GM21529 (cell line): ENCODE measurements at regions not wholly inside any gene's neighbourhood (a gene's known extent, or its start where the extent isn't known, plus 50 kb on each side); places are given as distances from the start of the nearest gene placed in this dataset.

Experiments
- ATAC-seq: cut with Tn5 transposase; IDR thresholded peaks from one replicate; pipeline ENCODE4 v1.9.1; 2021; ENCODE audit not compliant: unreplicated experiment

DNA sequence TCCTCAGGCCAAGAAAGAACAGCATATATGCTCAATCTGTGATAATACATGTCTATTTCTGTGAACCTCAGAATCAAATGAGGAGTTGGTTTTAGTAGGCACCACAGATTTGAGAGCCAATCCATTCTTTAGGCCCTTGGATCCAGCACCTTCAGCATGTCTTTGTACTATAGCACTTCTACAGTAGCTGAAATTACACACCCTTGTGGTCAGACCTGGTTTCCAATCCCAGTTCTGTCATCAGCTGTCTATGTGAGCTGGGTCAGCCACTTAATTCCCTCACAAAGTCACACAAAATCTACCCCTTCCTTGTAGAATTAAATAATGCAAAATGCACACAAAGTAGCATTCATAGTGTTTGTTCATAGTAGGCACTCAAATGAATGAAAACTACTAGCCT is 381.3 kb upstream of the LARGE1 start:
- ATAC-seq, result no peak

DNA sequence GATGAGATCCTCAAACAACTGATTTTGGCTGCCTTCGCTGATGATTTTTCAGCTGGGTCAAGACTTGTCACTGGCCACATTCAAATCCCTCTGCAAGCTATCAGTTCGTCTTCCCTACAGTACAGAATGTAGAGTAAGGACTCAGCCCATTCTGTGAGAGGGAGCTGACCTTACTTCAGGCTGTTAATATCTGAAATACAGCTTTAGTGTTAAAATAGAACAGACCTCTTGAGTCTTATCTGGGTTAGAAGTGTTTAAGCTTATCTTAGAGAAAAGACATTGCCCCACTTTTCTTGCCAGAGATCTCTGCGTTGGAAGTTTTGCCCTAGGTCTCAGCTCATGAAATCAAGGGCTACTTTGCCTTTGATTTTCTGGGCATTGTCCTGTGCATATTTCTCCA is 383.4 kb upstream of the LARGE1 start:
- ATAC-seq, result no peak

DNA sequence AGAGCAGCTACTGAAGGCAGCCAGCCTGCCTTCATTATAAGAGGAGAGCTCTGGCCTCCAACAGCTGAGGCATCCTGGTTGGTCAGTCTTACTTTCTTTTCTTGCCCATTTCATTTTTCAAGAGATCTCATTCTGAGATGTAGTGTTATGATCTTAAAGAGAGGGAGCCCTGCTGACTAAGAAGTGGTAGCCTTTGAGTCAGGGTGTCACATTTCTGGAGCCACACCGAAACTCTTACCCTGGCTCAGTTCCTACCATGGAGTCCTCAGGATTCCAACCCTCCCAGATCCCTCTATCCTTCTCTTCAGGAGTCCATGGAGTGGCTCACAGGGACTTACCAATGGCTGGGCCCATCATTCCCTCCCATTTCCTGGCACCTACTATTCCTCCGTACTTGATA is 386.1 kb upstream of the LARGE1 start:
- ATAC-seq, result no peak

DNA sequence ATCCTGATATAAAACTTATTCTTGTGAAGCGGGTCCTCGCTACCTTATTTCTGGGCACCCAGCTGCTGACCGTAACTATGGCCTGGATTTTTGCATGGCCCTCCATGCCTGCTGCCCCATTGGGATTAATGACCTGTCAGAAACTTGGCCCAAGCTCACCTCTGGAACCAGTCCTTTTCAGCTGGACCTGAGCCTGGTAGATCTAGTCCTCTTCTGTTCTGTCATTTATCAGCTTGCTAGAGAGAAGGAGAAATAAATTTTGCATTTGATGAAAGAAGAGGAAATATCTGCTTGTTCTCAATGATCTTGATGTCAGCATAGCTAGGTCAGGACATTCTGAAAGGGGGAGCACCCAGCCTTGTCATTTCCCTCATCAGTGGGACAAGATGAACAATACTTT is 387.8 kb upstream of the LARGE1 start:
- ATAC-seq, result no peak

DNA sequence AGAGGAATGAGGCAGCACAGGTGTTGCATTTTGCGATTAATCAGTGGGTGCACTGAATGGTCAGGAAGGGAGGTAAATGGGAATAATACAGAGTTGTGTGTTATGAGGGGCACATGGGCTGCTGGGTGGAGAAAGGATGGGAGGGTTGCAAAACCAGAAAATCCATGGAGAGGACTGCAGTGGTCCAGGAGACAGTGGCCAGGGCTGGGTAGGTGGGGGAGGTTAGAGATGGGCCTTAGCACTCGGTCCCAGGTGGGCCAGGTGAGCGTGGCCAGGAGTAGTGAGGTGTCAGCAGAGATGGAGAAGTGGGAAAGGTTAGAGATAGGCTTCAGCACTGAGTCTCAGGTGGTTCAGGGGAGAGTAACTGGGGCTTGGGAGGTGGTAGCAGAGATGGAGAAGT is 399.1 kb upstream of the LARGE1 start:
- no peak for ATAC-seq

DNA sequence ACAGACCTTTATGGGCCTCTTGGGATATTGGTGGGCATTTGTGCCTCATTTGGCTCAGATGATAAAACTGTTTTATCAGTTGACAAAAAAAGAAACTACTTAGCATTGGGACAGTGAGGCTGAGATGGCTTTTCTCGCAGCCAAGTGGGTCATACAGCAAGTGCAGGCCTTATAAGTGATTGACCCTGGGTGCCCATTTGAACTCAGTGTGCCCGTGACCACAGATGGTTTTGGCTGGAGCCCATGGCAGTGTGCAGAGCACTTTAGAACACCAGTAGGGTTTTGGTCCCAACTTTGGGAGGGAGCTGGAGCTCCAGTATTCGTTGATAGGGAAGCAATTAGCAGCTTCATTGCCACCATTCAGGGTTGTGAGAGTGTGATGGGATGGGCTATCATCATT is 404.5 kb upstream of the LARGE1 start:
- no peak for ATAC-seq

DNA sequence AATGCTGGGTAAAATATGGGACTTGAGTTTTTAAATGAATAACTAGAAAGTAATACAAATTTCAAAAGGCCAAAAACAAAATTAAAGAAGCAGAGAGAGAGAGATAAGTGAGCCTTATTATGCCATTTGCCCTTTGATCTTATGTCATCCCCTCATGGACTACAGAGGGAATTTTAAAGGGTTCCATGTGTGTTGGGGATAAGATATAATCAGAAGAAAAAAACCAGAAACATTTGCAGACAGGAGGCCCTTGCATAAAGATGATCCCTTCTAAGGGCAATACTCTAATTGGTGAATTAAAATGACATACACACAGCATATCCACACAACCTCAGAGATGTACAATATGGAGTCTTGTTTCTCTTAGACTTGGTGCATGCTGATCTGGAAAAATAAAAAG is 406.6 kb upstream of the LARGE1 start:
- no peak for ATAC-seq

DNA sequence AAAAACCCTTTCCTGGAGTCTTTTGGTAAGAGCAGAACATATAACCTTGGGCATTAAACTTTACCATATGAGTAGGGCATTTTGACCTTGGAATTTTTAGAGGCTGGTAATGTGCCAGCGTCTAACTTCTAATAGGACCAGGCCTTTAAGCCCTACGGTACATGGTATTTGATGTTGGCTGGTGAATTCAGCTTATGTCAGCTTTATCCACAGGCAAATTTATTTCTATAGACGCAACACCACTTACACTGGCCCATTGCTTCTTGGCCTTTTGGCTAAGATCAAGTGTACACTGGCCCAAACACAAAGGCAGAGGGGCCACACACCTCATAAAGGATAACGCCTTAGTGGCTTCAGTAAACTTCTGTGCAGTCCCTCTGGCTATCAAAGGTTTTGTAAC is 410.2 kb upstream of the LARGE1 start:
- ATAC-seq, result no peak

DNA sequence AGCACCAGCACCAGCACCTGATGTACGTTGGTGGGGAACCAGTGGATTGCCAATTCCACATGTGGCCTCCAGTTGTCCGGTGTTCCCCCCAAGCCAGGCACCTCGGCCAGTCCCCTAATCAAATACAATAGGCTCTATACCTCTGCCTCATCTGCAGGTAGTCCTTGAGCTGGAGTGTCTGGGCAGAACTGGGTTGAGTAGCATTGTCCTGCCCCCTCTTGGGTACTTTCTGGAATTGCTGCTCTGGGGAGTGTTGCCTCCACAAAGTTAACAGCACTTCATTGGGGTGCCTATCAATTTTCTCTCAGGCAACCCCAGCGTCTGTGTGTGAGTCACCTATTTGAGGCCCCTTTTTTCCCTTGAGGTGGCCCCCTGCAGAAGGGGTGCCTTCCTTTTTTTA is 413.0 kb upstream of the LARGE1 start:
- no peak for ATAC-seq

DNA sequence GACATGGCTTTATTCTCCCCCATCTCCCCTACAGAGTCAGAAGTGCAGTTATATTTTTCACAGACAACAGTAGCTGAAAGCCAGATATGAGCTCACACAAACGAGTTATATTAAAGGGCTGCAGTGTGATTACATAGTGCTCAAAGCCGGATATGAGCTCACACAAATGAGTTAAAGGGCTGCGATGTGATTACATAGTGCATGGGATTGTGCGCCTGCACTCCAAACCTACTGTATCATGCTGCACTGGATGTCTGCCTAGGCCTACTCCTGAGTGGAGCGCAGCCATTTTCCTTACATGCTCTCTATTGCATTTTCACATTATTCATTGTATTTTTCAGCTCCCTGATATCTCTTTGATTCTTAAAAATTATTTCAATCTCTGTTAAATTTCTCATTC is 414.6 kb upstream of the LARGE1 start:
- ATAC-seq, result no peak

DNA sequence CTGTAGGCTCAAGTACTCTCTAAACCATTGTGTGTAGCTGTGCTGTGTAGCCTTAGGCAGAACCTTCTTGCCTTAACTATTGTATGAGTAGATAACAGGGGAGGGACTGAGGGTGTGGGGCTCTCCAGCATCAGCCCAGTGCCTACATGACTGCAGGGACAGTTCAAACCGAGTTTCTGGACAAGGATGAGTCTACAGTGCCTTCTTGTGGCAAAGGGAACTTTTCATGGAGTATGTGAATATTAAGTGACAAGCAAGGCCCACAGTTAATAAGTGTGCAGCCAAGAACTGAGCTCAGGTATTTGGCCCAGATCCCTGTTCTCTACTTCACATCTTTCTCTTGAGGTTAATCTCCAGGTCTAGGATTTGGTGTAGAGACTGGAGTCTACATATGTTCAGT is 424.4 kb upstream of the LARGE1 start:
- ATAC-seq, result no peak

DNA sequence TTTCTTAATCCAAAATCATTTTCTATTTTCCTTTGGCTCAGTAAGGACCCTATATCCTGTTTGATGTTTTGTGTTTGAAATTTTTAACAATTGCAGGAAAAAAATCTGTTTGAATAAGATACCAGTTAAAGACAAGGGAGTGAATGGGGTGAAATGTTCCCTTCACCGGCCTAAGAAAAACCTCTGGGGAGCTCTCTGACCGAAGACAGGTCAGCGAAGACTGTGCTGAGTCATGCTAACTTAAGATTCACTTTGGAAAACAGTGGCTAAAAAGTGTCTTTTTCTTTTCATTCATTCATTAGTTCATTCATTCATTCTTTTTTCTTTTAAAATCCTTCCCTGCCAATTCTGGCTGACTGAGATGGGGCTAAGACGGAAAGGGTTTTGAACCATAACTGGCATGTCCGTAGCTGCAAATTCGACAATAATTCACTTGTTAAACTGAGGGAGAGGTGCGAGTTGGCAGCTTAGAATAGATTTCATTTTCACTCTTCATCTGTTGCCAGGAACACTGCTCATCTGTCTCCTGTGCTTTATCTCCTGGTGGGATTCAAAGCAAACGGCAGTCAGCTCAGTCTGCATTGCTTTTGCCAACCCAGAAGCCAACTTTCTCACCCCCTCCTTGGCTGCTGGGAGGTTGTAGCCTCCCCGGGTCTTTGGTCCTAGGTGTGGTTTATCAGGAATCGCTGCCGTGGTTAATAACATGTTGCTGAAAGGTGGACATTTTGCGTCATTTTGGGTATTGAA is 434.0 kb upstream of the LARGE1 start:
- no peak for ATAC-seq

DNA sequence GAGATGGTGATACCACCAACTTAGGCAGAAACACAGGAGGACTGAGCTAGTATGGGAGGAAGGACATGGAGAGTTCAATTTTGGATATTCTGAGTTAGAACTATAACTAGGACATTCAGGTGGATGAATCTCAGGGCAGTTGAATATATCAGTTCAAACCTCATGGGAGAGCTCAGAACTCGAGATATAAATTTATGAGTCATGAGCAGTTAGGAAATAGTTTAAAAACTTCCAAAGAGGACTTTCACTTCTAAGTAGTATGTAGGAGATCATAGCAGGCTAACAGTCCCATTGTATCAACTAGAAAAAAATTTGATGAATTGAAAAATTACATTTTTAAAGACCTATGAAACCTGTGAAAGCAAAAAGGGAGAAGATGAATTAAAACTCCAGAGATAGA is 436.2 kb upstream of the LARGE1 start:
- ATAC-seq, result no peak

DNA sequence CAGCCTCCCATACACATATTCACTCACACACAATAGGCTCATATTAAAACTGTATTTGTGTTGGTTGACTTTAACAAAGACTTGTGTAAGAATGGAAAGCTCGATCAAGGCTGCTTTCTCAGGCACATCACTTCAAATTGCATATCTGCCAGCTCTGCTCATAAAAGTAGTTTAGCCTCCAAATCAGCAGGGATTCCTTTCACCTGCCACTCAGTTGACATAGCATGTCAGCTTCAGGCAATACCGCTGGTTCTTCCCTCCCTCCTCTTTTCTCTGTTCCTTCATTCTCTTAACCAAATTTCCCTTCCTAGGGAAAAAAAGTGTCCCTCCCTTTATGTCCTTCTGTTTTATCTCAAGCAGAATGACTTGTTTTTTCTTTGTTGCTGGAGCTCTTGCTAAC is 450.4 kb upstream of the LARGE1 start:
- no peak for ATAC-seq

DNA sequence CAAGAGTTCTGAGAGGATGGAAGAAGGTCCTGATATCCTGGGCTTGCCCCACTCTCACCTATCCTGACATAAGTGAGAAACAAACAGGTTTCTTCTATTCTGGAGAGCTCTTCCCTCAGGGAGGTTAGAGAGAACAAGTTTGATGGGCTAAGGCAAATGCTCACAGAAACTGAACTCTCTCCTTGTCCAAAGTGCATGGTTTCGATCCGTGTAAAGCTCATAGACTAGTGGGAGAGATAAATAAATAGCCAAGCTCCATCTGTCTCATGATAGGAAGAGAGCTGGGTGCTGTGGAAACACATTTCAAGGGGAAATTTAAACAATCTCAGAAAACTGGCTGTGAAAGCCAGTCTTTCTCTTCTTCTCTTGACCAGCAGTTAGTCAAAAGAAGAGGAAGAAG is 459.5 kb upstream of the LARGE1 start:
- ATAC-seq, result no peak

DNA sequence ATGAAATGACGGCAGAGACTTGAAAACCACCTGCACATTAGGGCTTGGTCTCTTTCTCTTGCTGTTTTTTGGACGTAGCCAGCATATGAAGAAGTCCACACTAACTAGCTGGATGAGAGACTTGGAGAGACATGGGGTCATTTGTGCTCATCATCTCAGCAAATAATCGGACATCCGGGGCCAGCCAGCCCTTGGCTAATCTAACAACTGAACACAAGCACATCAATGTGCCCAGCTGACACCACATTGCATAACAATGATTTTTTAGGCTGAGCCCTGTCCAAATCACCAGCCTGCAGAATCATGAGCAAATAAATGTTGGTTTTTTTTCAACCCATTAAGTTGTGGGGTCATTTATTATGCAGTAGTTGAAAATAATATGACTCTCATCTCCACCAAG is 460.3 kb upstream of the LARGE1 start:
- ATAC-seq, result no peak

DNA sequence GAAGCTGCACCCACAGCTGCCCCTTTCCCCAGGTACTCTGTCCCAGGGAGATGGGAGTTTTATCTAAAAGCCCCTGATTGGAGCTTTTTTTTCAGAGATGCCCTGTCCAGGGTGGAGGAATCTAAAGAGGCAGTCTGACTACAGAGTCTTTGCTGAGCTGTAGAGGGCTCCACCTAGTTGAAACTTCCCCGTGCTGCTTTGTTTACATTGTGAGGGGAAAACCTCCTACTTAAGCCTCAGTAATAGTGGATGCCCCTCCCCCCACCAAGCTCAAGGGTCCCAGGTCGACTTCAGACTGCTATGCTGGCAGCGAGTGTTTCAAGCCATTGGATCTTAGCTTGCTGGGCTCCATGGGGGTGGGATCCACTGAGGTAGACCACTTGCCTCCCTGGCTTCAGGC is 470.1 kb upstream of the LARGE1 start:
- no peak for ATAC-seq

DNA sequence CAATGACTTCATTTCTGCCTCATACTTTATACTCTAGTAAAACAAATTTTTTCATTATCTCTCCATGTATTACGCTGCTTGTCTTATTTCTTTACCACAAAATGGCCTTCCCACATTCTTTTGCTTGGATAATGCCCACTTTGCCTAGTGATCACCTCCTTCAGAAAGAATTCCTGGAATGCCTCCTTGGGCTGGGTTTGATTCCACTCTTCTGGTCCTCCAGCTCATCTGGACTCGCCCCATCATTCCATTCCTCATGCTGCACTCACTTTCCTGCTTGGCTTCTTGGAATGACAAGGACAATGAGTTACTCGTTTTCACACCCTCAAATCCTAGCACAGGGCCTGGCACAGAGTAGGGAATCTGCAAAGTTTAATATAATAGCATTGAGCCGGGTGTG is 475.1 kb upstream of the LARGE1 start:
- ATAC-seq, result no peak

DNA sequence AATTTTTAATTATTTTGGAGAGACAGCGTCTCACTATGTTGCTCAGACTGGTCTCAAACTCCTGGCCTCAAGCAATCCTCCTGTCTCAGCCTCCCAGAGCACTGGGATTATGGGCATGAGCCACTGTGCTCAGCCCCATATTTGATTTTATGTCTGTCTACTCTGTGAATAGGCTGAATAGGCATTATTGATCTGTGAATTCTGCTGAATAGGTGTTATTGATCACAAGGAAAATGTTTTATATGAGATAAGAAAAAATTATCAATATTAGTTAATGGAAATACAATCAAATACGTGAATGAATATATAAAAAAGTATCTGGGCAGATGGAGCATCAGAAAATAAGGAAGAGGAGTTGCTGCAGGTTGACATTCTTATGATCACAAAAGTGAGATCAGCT is 483.4 kb upstream of the LARGE1 start:
- no peak for ATAC-seq

DNA sequence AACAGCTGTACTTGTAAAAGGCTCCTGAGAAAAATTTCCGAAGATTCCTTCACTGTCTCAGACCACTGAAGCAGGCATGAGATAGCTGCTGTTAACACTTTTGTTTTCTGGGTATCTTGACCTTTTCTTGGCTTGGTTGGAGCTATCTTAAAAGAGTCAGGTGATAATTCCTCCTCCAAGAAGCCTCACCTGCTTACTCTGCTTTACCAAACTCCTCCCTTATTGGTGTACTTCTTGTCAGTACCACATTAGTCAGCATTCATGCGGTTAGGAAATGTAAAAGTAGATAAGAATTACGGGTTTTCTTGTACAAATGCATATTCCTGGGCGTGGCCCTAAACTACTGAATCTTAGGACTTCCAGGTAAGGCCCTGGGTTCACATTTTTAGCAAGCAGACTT is 489.8 kb upstream of the LARGE1 start:
- ATAC-seq, result no peak

DNA sequence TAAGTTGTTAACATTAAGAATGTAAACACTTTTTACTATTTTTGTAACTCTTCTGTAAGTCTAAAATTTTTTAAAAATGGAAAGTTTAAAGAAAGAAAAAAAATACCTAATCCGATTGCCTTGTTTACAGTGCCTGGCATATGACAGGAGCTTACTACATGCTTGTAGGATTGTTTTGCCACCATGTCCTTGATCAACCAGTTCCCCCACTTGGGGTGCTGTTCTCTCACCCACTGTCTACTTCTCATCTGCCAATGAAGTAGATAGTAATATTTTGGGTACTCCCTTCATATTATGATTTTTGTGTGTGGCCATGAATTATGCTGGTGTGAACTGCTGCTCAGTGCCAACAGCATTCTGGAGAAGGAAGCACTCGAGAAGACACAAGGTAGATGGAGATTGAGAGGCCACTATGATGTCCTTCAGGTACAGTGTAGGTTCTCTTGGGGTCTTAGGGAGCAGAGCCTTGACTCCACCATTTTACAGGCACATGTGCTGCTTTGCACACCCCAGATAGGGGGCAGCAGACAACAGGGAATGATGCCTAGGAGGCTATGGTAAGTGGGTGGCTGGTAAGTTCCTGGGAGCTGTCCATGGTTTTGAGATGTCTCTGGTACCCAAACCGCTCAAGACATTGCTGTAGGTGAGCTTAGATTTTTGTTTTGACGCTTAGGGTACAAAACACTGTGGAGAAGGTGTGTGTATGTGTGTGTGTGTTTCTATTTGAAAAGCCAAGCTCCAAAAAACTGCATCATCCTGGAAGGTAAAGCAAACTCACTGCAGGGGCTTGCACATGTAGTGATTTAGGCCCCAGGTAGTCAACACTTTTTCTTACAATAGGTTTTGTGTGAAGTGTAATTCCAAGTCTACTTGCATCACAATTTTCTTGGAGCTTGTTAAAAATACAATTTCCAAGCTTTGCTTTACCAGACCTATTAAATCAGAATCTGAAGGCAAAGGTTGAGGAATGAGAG is 494.5 kb upstream of the LARGE1 start:
- ATAC-seq, result no peak
